Colon (tissue), 2 donors: ENCODE measurements at regions not wholly inside any gene's neighbourhood (a gene's known extent, or its start where the extent isn't known, plus 50 kb on each side); places are given as distances from the start of the nearest gene placed in this dataset.

Source experiments
- FAIRE-seq: peaks from 2 replicates; lab custom pipeline; 2012; peaks lifted over from hg19 to GRCh38; lab: Jason Lieb, UNC
- donor health status: control.
- donor health status: control.

DNA sequence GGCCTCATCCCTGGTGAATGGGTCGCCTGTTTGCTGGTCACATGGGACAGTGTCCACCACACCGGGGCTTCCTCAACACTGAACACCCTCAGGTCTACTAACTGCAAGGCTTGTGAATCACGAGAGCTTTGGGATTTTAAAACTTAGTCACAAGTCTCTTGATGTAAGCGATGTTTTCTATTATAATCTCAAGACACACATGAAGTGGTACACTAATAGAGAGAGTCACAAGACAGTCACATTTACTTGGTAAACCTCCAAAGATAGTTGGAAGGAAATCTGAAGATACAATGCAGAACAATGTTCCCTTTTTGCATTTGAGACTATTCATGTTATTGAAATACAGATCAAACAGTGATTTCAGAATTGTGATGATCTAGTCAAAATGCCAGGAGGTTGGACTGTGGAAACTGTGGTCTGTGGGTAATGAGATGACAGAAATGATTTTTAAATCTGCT lies 233.1 kb upstream of the KLF6 start:
- FAIRE-seq, result no peak

DNA sequence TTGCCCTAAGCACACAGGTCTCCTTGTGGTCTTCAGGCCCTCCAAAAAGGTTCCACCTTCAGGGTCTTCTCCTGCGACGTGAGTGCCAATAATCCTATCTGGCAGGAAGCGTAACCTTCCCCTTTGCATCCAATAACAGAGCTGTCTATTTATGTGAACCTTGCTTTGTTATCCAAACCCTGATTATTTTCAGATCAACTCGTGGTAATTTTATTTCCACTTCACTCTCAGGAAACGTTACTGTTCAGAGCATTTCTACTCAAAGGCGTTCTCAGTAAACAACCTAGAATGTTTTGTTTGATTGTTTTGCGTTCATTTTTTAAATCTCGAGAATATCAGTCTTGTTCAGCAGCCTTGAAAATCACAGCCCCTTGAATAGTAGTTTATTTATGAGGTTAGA lies 232.3 kb upstream of the KLF6 start:
- FAIRE-seq, result no peak

DNA sequence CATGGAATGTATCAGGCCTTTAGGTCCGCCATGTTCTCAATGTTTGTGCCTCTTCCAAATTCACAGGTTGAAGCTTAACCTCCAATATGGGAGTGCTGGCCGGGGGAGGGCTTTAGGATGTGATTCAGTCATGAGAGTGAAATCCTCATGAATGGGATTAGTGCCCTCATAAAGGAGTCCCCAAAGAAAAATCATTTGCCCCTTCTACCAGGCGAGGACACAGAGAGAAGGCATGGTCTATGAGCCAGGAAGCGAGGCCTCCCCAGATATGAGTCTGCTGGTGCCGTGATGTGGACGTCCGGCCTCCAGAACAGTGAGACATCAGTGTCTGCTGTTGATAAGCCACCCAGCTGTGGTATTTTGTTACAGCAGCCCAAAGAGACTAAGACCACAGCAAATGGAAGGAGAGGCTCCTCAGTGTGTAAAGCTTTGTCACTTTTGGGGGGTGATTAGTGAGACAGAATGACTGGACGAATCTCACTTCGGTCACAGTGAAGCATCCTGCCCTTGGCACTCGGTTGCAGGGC lies 231.3 kb upstream of the KLF6 start:
- no peak for FAIRE-seq

DNA sequence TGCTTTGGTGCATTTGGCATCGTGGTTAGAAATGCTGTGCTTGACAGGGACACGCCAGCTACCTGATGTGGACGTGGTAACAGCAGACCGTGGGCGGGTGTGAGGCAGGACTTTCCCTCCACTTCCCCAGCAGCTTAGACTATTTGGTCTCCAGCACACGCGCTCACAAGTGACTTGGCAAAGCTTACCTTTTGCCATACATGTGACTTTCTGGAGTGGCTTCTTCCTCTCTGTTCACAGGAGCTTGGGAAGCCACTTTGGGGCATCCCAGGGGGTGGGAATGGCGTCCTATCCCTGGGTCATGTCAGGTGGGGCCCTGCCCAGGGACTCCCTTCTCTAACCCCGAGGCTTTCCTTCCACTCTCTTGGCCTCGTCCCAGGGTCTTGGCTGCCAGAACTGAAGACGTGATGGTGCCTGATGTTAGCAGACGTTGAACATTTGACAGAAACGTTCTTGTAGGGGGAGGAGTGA lies 228.7 kb upstream of the KLF6 start:
- no peak for FAIRE-seq

DNA sequence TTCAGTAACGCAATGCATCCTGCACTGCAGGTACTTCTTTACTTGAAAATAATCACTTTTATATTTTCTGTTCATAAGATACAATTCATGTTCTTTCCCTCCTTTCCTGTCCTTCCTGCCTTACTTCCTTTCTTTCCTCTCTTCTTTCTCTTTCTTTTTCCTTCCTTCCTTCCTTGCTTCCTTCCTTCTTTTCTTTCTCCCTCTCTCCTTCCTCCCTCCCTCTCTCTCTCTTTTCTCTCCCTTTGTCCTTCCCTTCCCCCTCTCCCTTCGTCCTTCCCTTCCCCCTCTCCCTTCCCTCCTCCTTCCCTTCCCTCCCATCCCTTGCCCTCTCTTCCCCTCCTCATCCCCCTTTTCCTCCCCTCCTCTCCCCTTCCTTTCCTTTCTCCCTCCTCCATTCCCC lies 227.8 kb upstream of the KLF6 start:
- no peak for FAIRE-seq

DNA sequence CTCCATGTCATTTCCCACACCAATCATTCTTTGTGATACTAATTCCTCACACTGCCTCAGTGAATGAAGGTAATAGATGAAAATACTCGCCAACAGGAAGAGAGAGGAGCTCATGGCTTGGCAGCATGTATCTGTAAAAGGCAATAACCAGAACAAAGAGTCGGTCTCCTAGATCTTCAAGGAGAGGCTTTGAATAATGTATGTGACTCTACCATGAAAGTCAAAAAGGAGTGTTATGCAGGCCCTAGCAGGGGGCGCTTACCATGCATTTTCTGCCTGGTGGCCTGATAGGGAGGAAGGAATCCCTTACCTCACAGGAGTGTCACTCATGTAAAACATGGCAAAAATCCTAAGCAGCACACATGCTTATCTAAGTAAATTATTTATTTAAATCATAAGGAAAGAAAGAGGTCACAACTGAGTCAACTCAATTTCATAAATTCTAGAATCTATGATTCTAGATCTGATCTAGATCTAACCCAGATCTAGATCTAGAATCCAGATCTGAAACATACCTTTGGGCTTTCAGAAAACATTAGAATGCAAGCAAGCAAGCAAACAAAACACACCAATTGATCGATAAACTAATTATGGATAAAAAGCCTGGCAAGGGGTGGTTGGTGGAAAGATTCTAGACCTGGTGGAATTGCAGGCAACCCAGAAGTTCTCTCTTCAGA lies 226.3 kb upstream of the KLF6 start:
- FAIRE-seq, result no peak

DNA sequence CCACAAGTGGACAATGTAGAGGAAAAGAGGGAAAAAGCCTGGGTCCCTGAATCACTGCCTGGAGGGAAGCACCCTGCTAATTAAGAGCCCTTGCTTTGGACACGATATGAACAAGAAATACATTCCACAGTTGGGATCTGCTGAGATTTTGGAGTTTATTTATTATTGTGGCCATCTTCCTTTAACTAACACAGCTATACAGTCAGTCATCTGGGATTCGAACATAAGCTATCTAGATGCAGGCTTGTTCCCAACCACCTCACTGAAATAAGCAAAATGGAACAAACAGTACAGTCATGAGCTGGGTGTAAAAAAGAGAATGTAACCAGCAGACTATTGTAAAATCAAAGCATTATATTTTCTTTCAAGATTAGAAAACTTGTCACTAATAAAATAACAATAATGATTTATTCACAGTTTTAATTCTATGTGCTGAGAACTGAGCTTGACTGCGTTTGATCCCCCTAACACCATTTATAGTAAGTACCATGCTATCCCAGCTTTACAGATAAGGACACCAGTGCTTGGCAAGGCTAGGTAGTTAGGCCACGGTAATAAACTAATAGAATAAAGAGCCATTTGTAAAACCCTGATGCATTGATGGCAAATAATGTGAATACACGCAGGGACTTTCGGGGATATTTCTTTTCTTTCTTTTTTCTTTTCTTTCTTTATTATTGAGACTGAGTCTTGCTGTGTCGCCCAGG lies 223.8 kb upstream of the KLF6 start:
- FAIRE-seq, result no peak

DNA sequence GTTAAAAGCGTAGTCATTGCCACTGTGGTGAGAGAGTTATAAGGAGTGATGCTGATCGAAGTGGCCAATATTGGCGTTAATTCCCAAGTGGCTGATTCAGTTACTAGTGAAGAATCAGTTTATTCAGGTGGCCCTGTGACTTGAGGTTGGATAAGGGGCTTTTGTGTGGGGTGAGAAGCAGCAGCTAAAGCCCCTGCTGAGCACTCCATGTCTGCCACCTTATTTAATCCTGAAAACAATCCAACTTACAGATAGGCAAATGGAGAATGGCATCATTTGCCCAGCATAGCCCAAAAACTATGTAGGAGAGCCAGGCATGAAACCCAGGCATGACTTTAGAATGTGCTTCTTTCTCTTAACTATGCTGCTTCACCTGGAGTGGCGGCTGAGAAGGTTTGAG lies 222.8 kb upstream of the KLF6 start:
- no peak for FAIRE-seq

DNA sequence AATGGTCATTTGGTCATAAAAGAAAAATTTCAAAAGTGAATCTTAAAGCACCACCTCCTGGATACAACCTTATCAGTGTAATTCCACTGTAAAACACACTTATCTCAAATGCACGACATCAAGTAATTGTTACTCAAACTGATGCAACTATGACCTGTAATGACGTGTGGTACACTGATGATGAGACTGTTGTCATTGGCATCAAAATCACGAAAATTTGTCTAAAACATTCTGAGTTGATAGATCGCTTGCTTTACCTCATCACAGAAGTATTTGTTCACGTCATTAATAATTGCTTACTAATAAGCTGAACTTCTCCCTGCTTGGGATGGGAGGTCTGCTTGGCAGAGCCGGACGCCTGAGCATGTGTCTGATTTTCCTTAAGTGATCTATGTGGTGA lies 221.8 kb upstream of the KLF6 start:
- no peak for FAIRE-seq

DNA sequence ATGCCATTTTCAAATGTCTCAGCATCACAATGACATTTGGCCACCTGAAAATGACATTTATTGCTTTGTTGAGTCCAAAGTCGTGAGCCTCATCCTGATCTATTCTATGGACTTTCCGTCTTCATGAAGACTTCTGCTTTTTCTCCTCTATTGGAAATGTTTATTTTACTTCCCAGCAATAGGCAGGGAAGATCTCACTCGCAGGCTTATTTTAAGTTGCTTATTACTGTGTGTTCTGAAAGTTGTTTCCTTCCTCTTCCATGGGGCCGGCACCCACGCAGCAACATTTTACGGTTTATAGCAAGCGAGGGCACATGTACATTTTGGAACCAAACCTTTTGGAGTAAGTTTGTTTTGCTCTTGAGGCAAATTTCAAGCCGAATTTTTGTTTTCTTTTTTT lies 221.0 kb upstream of the KLF6 start:
- FAIRE-seq, result no peak

DNA sequence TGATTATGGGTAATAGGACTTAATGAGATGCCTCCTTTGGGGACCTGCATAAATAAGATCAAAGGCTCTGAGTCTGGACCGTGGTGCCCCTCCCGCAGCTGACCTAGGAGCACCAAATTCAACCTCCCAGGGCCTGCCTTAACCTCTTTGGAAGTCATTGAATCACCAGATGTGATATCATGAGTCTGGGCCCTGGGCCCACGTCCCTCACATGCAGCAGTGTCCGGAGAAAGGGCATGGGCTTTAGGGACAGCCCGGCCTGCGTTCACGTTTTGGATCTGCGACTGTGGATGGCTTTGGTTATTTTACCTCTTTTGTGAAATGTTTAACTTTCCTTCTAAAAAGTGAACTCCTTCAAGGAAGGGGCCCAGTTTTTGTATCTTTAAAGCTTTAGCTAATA lies 220.0 kb upstream of the KLF6 start:
- FAIRE-seq, result no peak

DNA sequence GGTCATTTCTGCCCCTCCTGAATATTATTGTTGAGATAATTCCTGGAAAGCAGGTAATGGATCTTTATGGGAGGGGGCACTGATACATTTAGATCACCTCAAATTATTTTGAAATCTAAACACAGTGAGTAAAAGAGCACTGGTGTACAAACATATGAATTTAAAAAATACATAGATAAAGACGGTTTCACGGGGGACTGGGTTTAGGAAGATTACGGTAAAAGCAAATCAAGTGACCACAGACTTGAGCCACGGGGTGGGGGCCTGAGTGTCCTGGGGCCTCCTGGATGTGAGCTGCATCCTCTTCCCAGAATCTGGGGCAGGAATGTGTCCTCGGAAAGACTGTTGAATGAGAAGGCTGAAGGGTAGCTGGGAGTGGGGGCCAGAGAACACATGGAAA lies 219.1 kb upstream of the KLF6 start:
- FAIRE-seq, result no peak

DNA sequence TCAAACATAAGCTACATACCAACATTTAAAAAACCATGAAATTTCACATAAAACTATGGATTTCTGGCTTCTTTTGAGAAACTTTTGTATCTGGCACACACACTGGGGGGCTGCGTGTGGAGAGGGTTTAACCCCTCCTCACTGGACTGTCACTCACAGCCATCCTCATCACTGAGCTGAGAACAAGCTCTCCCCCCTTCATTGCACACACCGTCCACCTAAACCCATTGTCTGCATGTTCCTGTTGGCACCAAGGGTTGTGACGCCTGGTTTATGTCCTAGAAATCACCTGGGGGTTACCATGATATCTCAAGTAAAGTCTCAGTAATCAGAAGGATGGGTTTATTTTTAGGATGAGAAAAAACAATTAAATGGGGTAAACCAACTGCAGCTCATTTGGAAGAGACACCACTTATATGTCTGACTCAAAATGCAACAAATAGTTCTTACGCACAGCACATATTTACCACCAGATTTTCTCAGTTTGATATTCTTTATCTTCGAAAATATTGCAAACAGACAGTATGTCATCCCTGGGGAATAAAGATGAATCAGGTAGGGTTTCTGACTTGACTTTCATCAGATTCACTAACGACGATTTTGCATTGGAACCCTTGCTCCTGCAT lies 218.5 kb upstream of the KLF6 start:
- no peak for FAIRE-seq

DNA sequence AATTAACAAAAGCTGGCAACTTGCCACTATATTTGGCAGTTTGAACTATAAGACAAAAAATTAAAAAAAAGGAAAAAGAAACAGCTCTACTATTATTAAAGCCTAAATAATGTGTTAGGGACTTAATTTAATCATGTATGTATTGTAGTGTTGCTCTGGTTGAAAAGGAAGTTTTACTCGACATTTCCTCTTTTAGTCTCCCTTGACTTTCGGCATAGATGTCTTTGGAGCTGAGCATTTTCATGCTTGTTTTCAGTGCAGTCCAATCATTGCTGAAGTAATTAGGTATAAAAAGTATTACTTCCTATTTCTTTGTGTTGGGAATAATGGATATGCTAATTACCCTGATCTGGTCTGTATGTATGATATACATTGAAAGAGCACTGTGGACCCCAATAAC lies 216.8 kb upstream of the KLF6 start:
- FAIRE-seq, result no peak

DNA sequence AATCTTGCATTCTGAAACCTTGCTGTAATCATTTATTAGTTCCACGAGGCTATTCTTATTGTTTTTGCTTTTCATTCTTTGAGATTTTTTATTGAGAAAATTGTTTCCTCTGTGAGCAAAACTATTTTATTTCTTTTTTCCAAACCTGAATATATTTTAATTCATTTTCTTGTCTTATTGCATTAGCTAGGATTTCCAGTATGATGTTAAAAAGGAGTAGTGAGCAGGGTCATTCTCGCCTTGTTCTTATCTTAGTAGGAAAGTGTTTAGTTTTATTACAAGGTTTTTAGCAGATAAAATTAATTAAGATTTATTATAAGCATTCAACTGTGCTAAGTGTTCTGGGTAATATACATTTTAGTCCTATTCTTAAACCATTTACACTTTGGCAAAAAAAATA lies 214.6 kb upstream of the KLF6 start:
- no peak for FAIRE-seq

DNA sequence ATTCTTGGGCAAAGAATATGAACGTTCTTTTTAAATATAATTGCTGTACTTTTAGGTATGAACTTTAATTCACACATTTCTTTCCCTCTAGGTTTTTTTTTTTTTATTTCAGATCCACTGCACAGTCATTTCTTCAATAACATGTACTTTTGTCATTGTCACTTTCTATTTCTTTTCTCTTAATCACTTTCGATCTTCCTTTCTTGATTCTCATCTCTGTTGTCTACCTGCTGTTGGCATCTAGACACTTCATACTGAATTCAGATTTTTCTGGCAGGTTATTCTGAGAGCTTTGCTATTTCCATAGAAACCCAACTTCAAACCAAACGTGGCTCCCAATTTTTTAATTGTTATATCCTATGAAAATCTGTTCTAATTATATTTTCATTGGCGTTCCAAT lies 211.7 kb upstream of the KLF6 start:
- no peak for FAIRE-seq

DNA sequence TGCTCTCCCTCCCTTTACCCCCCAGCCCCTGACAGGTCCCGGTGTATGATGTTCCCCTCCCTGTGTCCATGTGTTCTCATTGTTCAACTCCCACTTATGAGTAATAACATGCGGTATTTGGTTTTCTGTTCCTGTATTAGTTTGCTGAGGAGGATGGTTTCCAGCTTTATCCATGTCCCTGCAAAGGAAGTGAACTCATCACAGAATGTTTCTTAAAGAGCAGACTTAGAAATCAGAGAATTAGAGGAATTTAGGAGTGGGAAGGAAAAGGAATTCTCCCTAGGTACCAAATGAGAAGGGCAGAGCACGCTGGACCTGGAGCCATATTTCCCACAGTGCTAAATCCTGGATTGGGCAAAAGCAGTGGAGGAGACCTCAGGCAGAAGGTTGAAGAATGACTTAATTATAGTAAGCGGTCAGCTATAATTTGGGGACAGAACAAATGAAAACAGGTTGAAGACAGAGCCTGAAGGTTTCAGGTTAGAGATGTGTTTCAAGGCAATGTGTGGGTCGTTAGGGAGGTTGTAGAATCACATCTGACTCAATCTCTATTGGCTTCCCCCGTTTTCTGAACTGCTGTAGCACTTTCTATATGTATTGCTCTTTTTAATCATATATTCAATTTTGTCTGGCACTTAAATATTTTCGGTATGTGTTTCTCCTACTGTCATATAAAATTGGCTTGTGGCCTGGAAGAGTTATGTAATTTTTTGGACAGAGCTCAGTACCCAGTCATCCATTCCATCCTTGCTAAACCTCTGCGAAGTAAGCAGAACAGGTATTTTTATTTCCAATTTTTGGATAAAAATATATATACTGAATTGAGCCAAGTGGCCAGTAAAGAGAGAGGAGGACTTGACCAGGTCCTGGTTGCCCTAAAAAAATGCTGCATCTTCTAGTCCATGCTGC lies 210.5 kb upstream of the KLF6 start:
- no peak for FAIRE-seq

DNA sequence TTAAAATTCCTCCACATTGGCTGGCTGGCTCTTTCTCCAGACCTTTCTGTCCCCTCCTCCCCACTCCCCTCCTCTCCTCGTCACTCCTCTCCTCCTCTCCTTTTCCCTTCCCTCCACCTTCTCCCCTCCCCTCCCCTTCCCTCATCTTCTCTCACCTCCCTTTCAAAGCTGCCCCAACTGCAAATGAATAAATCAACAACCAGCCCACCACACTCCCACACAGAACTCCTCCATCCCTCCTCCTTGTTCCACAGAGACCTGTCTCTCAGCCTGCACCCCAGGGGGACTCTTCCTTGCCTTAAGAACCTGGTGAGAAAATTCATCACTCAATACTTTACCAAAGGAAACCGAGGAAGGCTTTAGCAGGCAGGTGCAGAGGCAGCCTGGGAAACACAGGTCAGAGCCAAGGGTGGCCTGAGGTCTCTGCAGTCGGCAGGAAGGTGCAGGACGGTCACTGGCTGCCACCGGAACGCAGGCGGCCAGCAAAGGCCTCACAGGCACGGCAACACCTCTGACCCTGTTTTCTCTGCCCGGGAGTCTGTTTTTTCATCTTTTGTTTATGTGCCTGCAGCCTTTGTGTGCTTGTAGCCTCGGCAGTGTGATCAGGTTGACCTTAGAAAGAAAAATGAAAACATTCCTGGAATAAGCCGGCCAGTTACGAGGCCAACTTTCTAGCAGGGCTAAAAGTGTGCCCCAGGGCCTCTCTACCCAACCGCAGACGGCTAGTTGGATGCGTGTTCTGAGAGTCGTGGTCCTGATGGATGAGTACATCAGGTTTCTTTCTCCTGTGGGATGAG lies 207.6 kb upstream of the KLF6 start:
- FAIRE-seq, result no peak

DNA sequence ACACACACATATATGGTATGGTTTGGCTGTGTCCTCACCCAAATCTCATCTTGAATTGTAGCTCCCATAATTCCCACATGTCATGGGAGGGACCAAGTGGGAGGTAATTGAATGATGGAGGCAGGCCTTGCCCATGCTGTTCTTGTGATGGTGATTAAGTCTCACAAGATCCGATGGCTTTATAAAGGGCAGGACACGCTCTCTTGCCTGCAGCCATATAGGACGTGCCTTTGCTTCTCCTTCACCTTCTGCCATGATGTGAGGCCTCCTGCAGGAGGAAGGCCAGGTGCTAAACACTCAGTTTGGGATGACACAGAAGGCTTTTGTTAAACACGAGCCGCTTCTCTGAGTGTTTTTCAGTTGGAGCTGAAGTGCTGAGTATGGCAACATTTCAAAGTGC lies 205.3 kb upstream of the KLF6 start:
- no peak for FAIRE-seq

DNA sequence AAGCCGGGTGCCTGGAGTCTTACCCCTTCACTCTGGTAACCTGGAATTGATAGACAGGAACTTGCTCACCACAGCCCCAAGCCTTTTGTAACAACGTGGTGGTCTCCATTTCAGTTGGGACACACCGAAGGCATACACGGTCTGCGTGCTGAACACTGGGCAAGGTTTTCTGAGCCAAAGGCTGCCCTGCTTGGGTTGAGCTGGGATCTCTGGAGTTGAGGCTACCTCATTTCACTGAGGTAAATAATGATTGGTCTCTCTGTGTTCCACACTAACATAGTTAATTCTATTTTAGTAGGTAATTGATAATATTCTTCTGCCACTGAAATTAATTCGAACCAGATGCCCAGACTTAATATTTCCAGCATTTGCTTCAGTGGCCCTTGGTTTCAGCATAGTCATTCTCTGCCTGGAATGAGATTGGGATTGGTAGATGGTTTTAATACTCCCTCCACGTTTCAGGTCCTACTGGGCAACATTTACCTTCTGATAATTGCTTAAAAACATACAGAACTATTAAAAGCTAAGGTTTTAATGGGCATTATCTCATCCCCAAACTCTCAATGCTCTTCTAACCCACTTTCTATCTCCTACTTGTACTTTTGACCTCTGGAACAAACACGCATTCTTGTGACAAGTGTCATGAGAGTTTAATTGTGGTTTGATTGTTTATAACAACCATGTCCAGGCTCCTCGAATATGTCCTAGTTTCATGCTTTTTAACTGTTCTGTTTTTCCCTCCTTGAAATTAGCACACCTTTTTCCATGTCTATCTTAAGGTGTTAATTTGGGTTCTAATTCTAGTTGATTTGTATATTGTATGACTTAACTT lies 202.3 kb upstream of the KLF6 start:
- no peak for FAIRE-seq
